Spleen (tissue), 7 donors: ENCODE measurements at regions not wholly inside any gene's neighbourhood (a gene's known extent, or its start where the extent isn't known, plus 50 kb on each side); places are given as distances from the start of the nearest gene placed in this dataset.

Source experiments
- CTCF ChIP-seq, 11 experiments: fragments of 200-600 bp in 7 of 11; fragments of 450-650 bp in 4 of 11; sonication (generic) in 4 of 11; IDR thresholded peaks in 8 of 11; conservative IDR thresholded peaks in 3 of 11; 1 replicate in 7 of 11; 2 replicates in 4 of 11; pipeline versions ENCODE4 v1.4.0 to v1.8.0; 2016 to 2021; ENCODE audit warnings: antibody characterized with exemption in 11 of 11, inconsistent platforms in 4 of 11, mild to moderate bottlenecking in 1 of 11
- POLR2A ChIP-seq, 3 donors: fragments of 450-650 bp; IDR thresholded peaks; one replicate each; pipeline ENCODE4 v1.5.1; 2017; ENCODE audit warnings: antibody characterized with exemption in 3 of 3, mild to moderate bottlenecking in 1 of 3
- donor health status: DM: no; HTN: no; CAD: no; lungs with moderate emphysema.
- donor health status: DM: no; HTN: no; CAD: no.
- donor health status: DM: no; HTN: no; CAD: no.

GRCh38 chr9:19510907-19511306 is 102.1 kb downstream of the ACER2 start:
- no peak for TF ChIP-seq CTCF (IDR thresholded peaks at IDR 0.05 in 8 of 11, conservative IDR thresholded peaks at IDR 0.05 in 3 of 11)
- TF ChIP-seq POLR2A (IDR thresholded peaks at IDR 0.05): no peak
